SW480 (cell line): ENCODE measurements at regions not wholly inside any gene's neighbourhood (a gene's known extent, or its start where the extent isn't known, plus 50 kb on each side); places are given as distances from the start of the nearest gene placed in this dataset.
A peak's percentile ranks its signal among the peaks of the same experiment; 100 is the strongest.
"Not testable (repeated sequence)": the region's sequence is repeated elsewhere in the genome, so short reads cannot be mapped to it uniquely, and the experiment has no call there.

Experiments used
- DNase-seq: peaks from one replicate; pipeline ENCODE4 v3.0.0-alpha.2; 2016; ENCODE audit warnings: low spot score

GRCh38 chr6:68235326-68235784 is 399.7 kb upstream of the ADGRB3 start:
- DNase-seq, result no peak

DNA sequence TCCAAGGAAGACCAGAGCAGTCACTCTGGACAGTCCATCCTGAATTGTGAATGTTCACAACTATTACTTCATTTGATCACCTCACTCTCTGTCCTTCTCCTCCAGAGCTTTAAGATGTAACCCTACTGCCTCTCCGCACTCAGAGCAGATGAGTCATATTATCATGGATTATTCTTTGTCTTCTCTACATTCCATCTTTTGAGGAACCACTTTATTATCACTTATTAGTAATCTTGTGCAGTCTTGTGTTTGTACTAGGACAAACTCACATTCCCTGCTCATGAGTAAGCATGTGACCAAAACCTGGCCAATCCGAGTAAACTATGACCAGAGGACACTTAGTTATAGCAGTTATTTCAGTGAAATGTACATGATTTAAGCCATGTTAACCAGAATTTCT is 401.5 kb upstream of the ADGRB3 start:
- no peak for DNase-seq

GRCh38 chr6:68229566-68229965 is 405.5 kb upstream of the ADGRB3 start:
- no peak for DNase-seq

DNA sequence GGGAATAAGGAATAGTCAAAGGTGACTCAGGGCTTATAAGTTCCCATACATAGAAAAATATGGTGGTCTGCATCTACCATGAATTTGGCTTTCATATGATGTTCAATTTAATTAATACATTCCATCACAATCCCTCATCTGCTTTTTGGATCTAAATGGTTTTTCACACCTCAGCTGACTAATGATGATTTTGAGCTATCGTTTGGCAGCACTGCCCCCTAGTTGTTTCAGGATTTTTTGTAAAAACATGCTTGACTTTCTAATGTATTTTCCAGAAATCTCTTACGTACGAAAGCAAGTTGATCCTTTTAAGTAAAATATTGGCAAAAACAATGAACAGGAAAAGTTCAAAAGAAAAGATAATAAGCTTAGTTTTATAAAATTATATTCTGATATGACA is 408.6 kb upstream of the ADGRB3 start:
- DNase-seq, result no peak

GRCh38 chr6:68225729-68226128 is 409.4 kb upstream of the ADGRB3 start:
- no peak for DNase-seq

DNA sequence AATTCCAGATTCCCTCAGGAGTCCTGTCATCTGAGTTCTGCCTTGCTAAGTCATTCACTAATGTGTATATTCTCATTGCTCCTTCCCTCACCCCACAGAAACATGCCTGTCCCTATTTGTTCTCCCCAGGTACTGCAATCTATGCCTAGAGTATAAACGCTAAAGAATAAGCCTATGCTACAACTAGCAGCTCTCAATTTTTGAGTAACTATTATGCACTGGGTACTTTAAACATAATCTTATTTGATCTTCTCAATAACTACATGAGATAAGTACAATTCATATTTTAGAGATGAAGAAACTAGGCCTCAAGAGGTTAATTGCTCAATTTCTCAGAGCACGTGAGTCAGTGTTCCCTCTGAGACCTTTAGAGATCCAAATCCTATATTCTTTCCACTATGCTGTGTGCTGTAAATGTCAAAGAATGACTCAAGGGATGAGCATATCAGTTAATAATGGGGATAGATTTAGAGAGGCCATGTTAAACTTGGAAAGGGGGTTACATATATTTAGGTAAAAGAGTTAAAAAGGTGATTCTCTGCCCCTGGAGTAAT is 423.8 kb upstream of the ADGRB3 start:
- DNase-seq, result no peak

- DNase-seq, result not testable (repeated sequence)
These were observed 427.5 kb upstream of the ADGRB3 start for GRCh38 chr6:68207612-68208011.

DNA sequence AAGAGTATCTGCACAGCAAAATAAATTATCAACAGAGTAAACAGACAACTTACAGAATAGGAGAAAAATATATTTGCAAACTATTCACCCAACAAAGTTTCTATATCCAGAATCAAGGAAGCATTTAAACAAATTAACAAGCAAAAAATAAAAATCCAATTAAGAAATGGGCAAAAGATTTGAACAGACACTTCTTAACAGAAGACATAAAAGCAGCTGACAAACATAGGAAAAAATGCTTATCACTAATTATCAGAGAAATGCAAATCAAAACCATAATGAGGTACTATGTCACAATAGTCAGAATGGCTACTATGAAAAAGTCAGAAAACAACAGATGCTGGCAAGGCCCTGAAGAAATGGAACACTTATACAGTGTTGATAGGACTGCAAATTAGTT is 434.2 kb upstream of the ADGRB3 start:
- no peak for DNase-seq

GRCh38 chr6:68197356-68197755 is 437.7 kb upstream of the ADGRB3 start:
- no peak for DNase-seq

- DNase-seq, result peak; percentile 11
These were observed 438.4 kb upstream of the ADGRB3 start for GRCh38 chr6:68196645-68197044.

DNA sequence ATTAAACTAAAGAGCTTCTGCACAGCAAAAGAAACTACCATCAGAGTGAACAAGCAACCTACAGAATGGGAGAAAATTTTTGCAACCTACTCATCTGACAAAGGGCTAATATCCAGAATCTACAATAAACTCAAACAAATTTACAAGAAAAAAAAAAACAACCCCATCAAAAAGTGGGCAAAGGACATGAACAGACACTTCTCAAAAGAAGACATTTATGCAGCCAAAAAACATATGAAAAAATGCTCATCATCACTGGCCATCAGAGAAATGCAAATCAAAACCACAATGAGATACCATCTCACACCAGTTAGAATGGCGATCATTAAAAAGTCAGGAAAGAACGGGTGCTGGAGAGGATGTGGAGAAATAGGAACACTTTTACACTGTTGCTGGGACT is 439.3 kb upstream of the ADGRB3 start:
- DNase-seq, result not testable (repeated sequence)

- DNase-seq, result no peak
These were observed 440.1 kb upstream of the ADGRB3 start for GRCh38 chr6:68194846-68195478.

DNA sequence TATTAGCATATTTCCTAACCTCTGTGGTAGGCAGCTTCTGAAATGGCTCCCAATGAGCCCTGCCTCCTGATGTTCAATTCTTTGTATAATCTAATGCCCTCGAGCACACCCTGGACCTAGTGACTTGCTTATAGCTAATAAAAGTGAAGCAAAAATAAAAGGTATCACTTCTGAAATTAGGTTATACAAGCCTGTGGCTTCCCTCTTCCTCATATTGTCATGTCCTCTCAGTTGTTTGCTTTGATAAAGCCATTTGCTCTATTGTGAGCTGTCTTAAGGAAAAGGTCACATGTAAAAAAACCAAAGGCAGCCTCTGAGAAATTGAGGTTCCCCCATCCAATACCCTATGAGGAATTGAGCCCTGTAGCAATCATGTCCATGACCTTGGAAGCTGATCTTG is 442.1 kb upstream of the ADGRB3 start:
- no peak for DNase-seq

- no peak for DNase-seq
These were observed 445.8 kb upstream of the ADGRB3 start for GRCh38 chr6:68189217-68189815.

GRCh38 chr6:68186870-68187269 is 448.2 kb upstream of the ADGRB3 start:
- DNase-seq, result no peak

- DNase-seq, result no peak
These were observed 452.7 kb upstream of the ADGRB3 start for GRCh38 chr6:68182386-68182785.

DNA sequence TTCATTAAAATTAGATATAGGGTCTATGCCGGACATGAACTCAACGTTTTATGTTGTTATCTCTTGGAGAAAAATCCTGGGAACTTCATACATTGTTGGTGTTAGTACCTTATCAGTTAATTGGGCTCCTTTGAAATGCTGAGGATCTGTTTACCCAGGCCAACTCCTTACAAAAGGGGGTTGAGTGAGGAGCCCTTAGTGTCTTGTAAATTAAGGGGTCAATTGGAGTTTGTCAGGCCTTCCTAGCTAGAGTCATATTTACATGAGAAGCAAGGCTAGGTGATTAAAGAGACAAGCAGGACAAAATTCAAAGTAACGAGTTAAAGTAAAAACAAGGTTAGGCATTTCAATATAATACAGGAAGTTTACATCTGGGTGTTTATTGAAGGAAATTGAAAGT is 454.1 kb upstream of the ADGRB3 start:
- not testable (repeated sequence) for DNase-seq

DNA sequence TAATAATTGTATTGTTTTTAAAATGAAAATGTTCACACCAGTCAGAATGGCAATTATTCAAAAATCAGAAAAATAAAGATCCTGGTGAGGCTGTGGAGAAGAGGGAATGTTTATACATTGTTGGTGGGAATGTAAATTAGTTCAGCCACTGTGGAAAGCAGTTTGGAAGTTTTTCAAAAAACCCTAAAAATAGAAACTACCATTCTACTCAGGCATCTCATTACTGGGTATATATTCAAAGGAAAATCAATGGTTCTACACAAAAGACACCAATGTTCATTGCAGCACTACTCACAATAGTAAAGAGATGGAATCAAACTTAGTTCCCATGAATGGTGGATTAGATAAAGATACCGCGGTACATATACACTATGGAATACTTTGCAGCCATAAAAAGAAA is 461.5 kb upstream of the ADGRB3 start:
- DNase-seq, result no peak

GRCh38 chr6:68169922-68170321 is 465.2 kb upstream of the ADGRB3 start:
- DNase-seq, result no peak

GRCh38 chr6:68167604-68168003 is 467.5 kb upstream of the ADGRB3 start:
- DNase-seq, result no peak

DNA sequence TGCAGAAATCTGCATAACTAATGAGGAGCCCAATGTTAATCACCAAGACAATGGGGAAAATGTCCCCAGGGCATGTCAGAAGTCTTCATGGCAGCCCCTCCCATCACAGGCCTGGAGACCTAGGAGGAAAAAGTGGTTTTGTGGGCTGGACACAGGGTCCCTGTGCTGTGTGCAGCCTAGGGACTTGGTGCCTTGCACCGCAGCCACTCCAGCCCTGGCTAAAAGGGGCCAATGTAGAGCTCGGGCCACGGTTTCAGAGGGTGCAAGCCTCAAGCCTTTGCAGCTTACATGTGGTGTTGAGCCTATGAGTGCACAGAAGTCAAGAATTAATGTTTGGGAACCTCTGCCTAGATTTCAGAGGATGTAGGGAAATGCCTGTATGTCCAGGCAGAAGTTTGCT is 474.3 kb upstream of the ADGRB3 start:
- not testable (repeated sequence) for DNase-seq

GRCh38 chr6:68160348-68160747 is 474.7 kb upstream of the ADGRB3 start:
- DNase-seq, result no peak

DNA sequence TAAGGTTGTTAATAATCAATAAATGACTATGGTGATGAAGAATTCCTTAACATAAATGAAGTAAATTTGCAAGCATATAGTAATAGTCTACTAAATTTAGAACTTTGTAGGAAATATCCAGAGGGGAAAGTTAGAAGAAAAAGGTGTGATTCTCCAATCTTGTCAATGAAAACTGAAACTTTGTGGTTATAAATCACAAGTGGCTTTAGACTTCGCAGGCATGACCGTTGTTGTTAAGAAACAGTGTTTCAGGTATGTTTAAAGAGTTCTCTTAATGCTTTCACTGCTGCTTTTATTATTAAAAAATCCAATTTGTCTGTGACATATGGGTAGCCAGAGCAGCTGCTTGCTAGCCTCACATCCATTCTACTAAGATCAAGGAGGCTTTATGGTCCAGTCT is 475.6 kb upstream of the ADGRB3 start:
- DNase-seq, result no peak

DNA sequence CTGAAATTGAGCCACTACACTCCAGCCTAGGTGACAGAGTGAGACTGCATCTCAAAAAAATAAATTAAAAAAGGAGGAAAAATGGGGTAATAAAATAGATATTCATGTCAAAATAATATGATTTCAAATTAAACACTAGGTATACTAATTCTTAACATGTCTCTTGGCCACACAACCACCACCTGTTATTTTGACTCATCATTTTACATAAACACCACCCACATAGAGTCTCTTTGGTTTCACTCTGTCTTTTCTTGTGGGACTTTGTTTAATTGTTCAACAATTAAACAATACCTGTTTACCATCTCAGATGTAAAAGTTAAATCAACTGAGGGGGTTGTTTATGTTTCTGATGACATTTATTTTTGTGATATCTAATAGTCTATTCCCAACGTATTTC is 476.8 kb upstream of the ADGRB3 start:
- no peak for DNase-seq
